Fibroblast of the aortic adventitia (primary cell): ENCODE measurements at regions not wholly inside any gene's neighbourhood (a gene's known extent, or its start where the extent isn't known, plus 50 kb on each side); places are given as distances from the start of the nearest gene placed in this dataset.
A peak's percentile ranks its signal among the peaks of the same experiment; 100 is the strongest.
"Not testable (repeated sequence)": the region's sequence is repeated elsewhere in the genome, so short reads cannot be mapped to it uniquely, and the experiment has no call there.

ENCODE experiments used
- DNase-seq: peaks from one replicate; pipeline ENCODE4 v3.0.0-alpha.2; 2010; ENCODE audit warnings: low read depth
- H3K4me3 ChIP-seq: 2 replicates; pipeline ENCODE4 v1.5.1; 2011; ENCODE audit warnings: low read depth, mild to moderate bottlenecking, control low read depth, low read length, moderate library complexity
- TF ChIP-seq, protein P1 (sequence below): IDR thresholded peaks from 2 replicates; pipeline ENCODE4 v1.5.1; 2011; ENCODE audit warnings: mild to moderate bottlenecking, low read length, control low read depth, inconsistent platforms; ENCODE audit not compliant: insufficient read depth

DNA sequence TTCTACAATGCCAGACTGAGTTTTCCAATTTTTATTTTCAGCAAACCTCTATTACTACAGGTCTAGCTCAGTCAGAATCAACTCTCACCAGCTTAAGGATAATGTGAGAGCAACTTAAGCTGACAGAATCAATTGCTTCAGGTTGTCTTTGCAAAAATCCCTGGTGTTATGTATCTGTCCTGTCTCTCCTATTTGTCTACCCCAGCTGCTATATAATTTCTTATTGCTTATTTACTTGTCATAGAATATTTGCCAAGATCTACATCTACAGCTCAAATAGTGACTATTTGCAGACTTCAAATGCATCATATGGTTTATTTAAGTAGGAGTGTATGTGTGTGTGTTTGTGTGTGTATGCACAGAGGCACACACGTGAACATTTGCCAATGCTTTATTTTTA lies 54.1 kb downstream of the FOXG1 start:
- TF ChIP-seq, protein P1, sequence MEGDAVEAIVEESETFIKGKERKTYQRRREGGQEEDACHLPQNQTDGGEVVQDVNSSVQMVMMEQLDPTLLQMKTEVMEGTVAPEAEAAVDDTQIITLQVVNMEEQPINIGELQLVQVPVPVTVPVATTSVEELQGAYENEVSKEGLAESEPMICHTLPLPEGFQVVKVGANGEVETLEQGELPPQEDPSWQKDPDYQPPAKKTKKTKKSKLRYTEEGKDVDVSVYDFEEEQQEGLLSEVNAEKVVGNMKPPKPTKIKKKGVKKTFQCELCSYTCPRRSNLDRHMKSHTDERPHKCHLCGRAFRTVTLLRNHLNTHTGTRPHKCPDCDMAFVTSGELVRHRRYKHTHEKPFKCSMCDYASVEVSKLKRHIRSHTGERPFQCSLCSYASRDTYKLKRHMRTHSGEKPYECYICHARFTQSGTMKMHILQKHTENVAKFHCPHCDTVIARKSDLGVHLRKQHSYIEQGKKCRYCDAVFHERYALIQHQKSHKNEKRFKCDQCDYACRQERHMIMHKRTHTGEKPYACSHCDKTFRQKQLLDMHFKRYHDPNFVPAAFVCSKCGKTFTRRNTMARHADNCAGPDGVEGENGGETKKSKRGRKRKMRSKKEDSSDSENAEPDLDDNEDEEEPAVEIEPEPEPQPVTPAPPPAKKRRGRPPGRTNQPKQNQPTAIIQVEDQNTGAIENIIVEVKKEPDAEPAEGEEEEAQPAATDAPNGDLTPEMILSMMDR: no peak
- no peak for DNase-seq
- no peak overlapping the region for H3K4me3 ChIP-seq

DNA sequence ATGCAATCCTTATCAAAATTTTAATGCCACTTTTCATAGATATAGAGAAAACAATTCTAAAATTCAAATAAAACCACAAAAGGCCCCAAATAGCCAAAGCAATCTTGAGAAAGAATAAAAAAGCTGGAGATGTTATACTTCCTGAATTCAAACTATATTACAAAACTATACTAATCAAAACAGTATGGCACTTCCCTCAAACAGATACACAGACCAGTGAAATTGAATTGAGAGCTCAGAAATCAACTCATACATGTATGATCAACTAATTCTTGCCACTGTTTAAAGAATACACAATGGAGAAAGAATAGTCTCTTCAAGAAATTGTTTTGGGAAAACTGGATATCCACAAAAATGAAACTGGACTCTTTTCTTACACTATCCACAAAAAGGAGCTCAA lies 55.4 kb downstream of the FOXG1 start:
- TF ChIP-seq, protein P1: no peak
- DNase-seq: no peak
- no peak overlapping the region for H3K4me3 ChIP-seq

DNA sequence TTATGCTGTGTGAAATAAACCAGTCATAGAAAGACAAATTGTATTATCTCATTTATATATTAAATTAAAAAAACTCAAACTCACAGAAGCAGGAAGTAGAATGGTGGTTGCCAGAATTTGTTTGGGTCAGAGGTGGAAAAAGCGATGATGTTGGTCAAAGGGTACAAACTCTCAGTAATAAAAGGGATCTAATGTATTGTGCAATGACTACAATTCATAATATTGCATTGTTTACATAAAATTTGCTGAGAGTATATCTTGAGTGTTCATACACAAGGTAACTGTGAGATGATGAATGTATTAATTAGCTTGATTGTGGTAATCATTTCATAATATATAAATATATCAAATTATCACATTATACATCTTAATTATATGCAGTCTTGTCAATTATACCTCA lies 56.7 kb downstream of the FOXG1 start:
- H3K4me3 ChIP-seq: no peak overlapping the region
- TF ChIP-seq, protein P1: no peak
- DNase-seq: no peak

DNA sequence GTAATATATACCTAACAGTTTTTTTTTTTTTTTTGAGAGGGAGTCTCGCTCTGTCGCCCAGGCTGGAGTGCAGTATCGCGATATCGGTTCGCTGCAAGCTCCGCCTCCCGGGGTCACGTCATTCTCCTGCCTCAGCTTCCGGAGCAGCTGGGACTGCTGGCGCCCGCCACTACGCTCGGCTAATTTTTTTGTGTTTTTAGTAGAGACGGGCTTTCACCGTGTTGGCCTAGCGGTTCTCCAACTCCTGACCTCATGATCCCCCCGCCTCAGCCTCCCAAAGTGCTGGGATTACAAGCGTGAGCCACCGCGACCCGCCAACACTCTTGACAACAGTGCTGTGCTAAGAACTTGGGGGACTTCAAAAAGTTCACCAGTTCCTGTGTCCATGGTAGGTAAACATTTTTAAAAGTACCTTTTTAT lies 63.5 kb downstream of the FOXG1 start:
- TF ChIP-seq, protein P1: no peak
- DNase-seq: peak; percentile 1
- H3K4me3 ChIP-seq: no peak overlapping the region

DNA sequence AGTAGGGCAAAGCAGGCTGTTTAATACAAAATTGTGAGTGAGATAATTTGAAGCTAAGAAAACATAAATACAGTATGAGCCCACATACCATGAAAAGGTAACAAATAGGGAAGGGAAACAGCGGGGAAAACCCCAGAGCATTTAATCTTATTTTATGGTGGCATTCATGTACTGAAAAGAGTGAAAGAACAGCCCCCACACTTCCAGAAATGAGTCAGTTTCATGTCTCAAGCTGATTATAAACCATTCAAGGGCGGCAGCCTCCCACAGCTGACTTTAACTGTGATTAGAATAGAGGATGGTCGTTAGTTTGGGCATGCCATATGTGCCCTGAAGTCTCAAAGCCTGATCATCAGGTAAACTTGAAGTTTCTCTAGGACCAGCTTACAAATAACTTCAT lies 64.5 kb downstream of the FOXG1 start:
- no peak overlapping the region for H3K4me3 ChIP-seq
- no peak for DNase-seq
- TF ChIP-seq, protein P1: no peak

DNA sequence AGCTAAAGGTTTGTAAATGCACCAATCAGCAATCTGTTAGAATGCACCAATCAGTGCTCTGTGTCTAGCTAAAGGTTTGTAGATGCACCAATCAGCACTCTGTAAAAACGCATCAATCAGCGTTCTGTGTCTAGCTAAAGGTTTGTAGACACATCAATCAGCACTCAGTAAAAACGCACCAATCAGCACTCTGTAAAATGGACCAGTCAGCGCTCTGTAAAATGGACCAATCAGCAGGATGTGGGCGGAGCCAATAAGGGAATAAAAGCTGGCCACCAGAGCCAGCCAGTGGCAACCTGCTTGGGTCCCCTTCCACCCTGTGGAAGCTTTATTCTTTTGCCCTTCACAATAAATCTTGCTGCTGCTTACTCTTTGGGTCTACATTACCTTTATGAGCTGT lies 76.0 kb downstream of the FOXG1 start:
- not testable (repeated sequence) for DNase-seq, H3K4me3 ChIP-seq

DNA sequence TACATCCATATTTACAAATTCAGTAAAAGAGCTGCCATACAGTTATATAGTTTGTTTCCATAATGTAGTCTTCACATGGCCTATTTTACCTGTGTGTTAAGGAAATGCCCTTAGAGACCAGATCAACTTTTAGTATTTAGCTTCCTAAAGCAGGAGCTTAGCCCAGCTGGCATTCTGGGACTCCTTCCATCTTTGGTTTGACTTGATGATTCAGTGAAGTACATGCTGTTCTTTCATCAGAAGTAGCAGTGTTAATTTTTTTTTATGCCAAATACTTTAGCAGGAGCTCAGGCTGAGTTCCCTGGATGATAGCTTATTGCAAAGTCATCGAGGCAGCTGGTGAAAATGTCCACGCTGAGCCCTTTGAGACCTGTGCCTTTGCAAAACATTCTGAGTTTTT lies 101.0 kb downstream of the FOXG1 start:
- no peak overlapping the region for H3K4me3 ChIP-seq
- peak; percentile 5 for DNase-seq
- TF ChIP-seq, protein P1: no peak
